GM19397 (cell line): ENCODE measurements at regions not wholly inside any gene's neighbourhood (a gene's known extent, or its start where the extent isn't known, plus 50 kb on each side); places are given as distances from the start of the nearest gene placed in this dataset.
"Not testable (repeated sequence)": the region's sequence is repeated elsewhere in the genome, so short reads cannot be mapped to it uniquely, and the experiment has no call there.

Source experiments
- ATAC-seq: cut with Tn5 transposase; IDR thresholded peaks from one replicate; pipeline ENCODE4 v1.9.1; 2021; ENCODE audit warnings: mild to moderate bottlenecking, moderate library complexity; ENCODE audit not compliant: unreplicated experiment

- no peak for ATAC-seq
Measured at GRCh38 chr1:65020774-65021173, 54.4 kb upstream of the JAK1 start.

GRCh38 chr1:65021795-65022194 is 55.4 kb upstream of the JAK1 start:
- ATAC-seq: no peak

- ATAC-seq: no peak
Measured at GRCh38 chr1:65022216-65022615, 55.9 kb upstream of the JAK1 start.

- no peak for ATAC-seq
Measured at GRCh38 chr1:65025794-65026193, 59.4 kb upstream of the JAK1 start.

GRCh38 chr1:65026235-65026634 is 59.9 kb upstream of the JAK1 start:
- no peak for ATAC-seq

GRCh38 chr1:65027666-65028358 is 61.5 kb upstream of the JAK1 start:
- no peak for ATAC-seq

- ATAC-seq: not testable (repeated sequence)
Measured at GRCh38 chr1:65029434-65029833, 63.1 kb upstream of the JAK1 start.

GRCh38 chr1:65034879-65035278 is 68.5 kb upstream of the JAK1 start:
- ATAC-seq: not testable (repeated sequence)

- ATAC-seq: no peak
Measured at GRCh38 chr1:65036570-65037051, 70.3 kb upstream of the JAK1 start.

GRCh38 chr1:65039066-65039465 is 72.7 kb upstream of the JAK1 start:
- no peak for ATAC-seq

GRCh38 chr1:65039508-65039907 is 73.2 kb upstream of the JAK1 start:
- no peak for ATAC-seq

GRCh38 chr1:65042467-65042866 is 76.1 kb upstream of the JAK1 start:
- ATAC-seq: no peak

GRCh38 chr1:65044411-65044810 is 78.1 kb upstream of the JAK1 start:
- no peak for ATAC-seq

GRCh38 chr1:65045022-65045817 is 78.9 kb upstream of the JAK1 start:
- ATAC-seq: no peak

GRCh38 chr1:65048335-65048734 is 82.0 kb upstream of the JAK1 start:
- no peak for ATAC-seq

- ATAC-seq: no peak
Measured at GRCh38 chr1:65049941-65050713, 83.8 kb upstream of the JAK1 start.

- ATAC-seq: no peak
Measured at GRCh38 chr1:65050735-65051134, 84.4 kb upstream of the JAK1 start.

GRCh38 chr1:65054481-65054880 is 88.1 kb upstream of the JAK1 start:
- no peak for ATAC-seq

- ATAC-seq: no peak
Measured at GRCh38 chr1:65055747-65056146, 89.4 kb upstream of the JAK1 start.

GRCh38 chr1:65056234-65056633 is 89.9 kb upstream of the JAK1 start:
- no peak for ATAC-seq

GRCh38 chr1:65056866-65057265 is 90.5 kb upstream of the JAK1 start:
- ATAC-seq: no peak
